Heart left ventricle (tissue), 16 donors: ENCODE measurements at regions not wholly inside any gene's neighbourhood (a gene's known extent, or its start where the extent isn't known, plus 50 kb on each side); places are given as distances from the start of the nearest gene placed in this dataset.

ENCODE experiments used
- ATAC-seq, 4 donors: fragments of 200-7000 bp; cut with Tn5 transposase; one replicate each; pipeline ENCODE4 v1.9.1; 2020 to 2022; ENCODE audit warnings: moderate library complexity in 4 of 4, mild to moderate bottlenecking in 3 of 4, moderate number of reproducible peaks in 1 of 4
- DNase-seq, 5 donors: peaks; one replicate each; pipeline ENCODE4 v3.0.0-alpha.2; 2020
- H3K27ac ChIP-seq, 12 donors: fragments of 200-600 bp; sonication (generic) in 4 of 12; one replicate each; pipeline versions ENCODE4 v1.5.0 to v1.8.0; 2016 to 2022; ENCODE audit warnings: mild to moderate bottlenecking in 2 of 12
- H3K27me3 ChIP-seq, 9 donors: fragments of 200-600 bp; sonication (generic) in 2 of 9; one replicate each; pipeline versions ENCODE4 v1.5.1 to v1.8.0; 2016 to 2022; ENCODE audit warnings: mild to moderate bottlenecking in 3 of 9
- H3K36me3 ChIP-seq, 9 donors: fragments of 200-600 bp; sonication (generic) in 2 of 9; one replicate each; pipeline versions ENCODE4 v1.5.0 to v1.8.0; 2018 to 2022; ENCODE audit warnings: mild to moderate bottlenecking in 2 of 9
- H3K4me1 ChIP-seq, 12 donors: fragments of 200-600 bp; sonication (generic) in 4 of 12; one replicate each; pipeline versions ENCODE4 v1.5.0 to v1.8.0; 2016 to 2022; ENCODE audit warnings: mild to moderate bottlenecking in 3 of 12
- H3K4me3 ChIP-seq, 12 donors: fragments of 200-600 bp; sonication (generic) in 4 of 12; one replicate each; pipeline versions ENCODE4 v1.5.0 to v1.8.0; 2017 to 2022; ENCODE audit warnings: mild to moderate bottlenecking in 9 of 12, moderate library complexity in 4 of 12
- H3K9me3 ChIP-seq, 12 donors: fragments of 200-600 bp; sonication (generic) in 4 of 12; one replicate each; pipeline versions ENCODE4 v1.5.0 to v1.8.0; 2016 to 2022; ENCODE audit warnings: mild to moderate bottlenecking in 1 of 12
- CTCF ChIP-seq, 12 donors: fragments of 200-600 bp; sonication (generic) in 4 of 12; IDR thresholded peaks; one replicate each; pipeline versions ENCODE4 v1.5.0 to v1.8.0; 2018 to 2022; ENCODE audit warnings: antibody characterized with exemption in 12 of 12, mild to moderate bottlenecking in 5 of 12
- POLR2A ChIP-seq, 2 donors: fragments of 450-650 bp; IDR thresholded peaks; one replicate each; pipeline ENCODE4 v1.6.1; 2017; ENCODE audit warnings: antibody characterized with exemption in 2 of 2, mild to moderate bottlenecking in 2 of 2, moderate library complexity in 2 of 2
- WGBS, 4 donors: extraction: QIAGEN DNeasy Blood & Tissue Kit in 2 of 4; methylation state at CpG; one replicate each; pipeline versions ENCODE4 v1.1.5 to v1.1.7; 2013 to 2018; 5-methylcytosine and 5-hydroxymethylcytosine counted together
- intact Hi-C, 10 donors: fragments of 100-400 bp; cut with DNase I; formaldehyde crosslinking; loops; one replicate each; pipeline versions ENCODE4 v1.11.1 to v1.14.2; 2022
- donor health status: ischemic (EF 13 %, LVEDD 7.1; RV severe dilation, severe dysfunction).
- donor health status: healthy with polysubstance abuse.
- donor health status: DM: no; HTN: yes; CAD: no.
- donor health status: DM: no; HTN: no; CAD: no.
- donor health status: ischemic (EF 25% LVEDD 6.9; RV normal size, moderate dysfunction).
- donor health status: ischemic (EF 25% LVEDD 5.7; RV mildly dilated, moderate dysfunction).
- donor health status: healthy.
- donor health status: DM: yes; HTN: yes; CAD: no.
- donor health status: ischemic (EF 35%, LVEDD 5.7; RV mildly dilated, moderate dysfunction).
- donor health status: nonischemic (EF 11% LVEDD 7.7; RV severe dilation, severe dysfunction).
- donor health status: DM: yes; HTN: yes; CAD: no.
- donor health status: PGD.
- donor health status: ischemic (EF 29% LVEDD 5.4; RV normal size, mild dysfunction).
- donor health status: nonischemic (EF 23%, LVEDD 6.1; RV moderate dilation, normal function).

GRCh38 chr2:16288371-16289112 is 348.2 kb downstream of the MYCN start:
- intact Hi-C loops: loop anchor here in 2 of 10 donors (10.0 kb wide), 1 partner anchor 196 kb away; no protein-coding TSS in a partner anchor
- H3K27ac ChIP-seq: no peak overlapping the region
- no peak for ATAC-seq
- TF ChIP-seq CTCF (IDR thresholded peaks at IDR 0.05): no peak
- TF ChIP-seq POLR2A (IDR thresholded peaks at IDR 0.05): no peak
- 79 to 89% (median 87%) methylated on average over 3 of the region's 3 CpGs for WGBS, 4 donors
- H3K4me3 ChIP-seq: no peak overlapping the region
- no peaks in the 10 kb centered on the region for H3K9me3 ChIP-seq
- H3K4me1 ChIP-seq: no peaks in the 10 kb centered on the region
- peaks cover 0 to 21% (median 0%) of the 10 kb centered on the region in 9 donors for H3K27me3 ChIP-seq
- no peak for DNase-seq
- H3K36me3 ChIP-seq: no peaks in the 10 kb centered on the region

GRCh38 chr2:16287831-16288230 is 347.5 kb downstream of the MYCN start:
- H3K4me1 ChIP-seq: no peaks in the 10 kb centered on the region

GRCh38 chr2:16287281-16287680 is 346.9 kb downstream of the MYCN start:
- WGBS, 4 donors: 87 to 100% (median 88%) methylated on average over 1 of the region's 1 CpG
- intact Hi-C loops: loop anchor here in 2 of 10 donors (10.0 kb wide), 1 partner anchor 198 kb away; no protein-coding TSS in a partner anchor
- no peaks in the 10 kb centered on the region for H3K4me1 ChIP-seq
- H3K4me3 ChIP-seq: no peak overlapping the region
- DNase-seq: no peak
- H3K27ac ChIP-seq: no peak overlapping the region
- no peak for ATAC-seq
- no peaks in the 10 kb centered on the region for H3K9me3 ChIP-seq
- peaks cover 0 to 21% (median 0%) of the 10 kb centered on the region in 9 donors for H3K27me3 ChIP-seq
- H3K36me3 ChIP-seq: no peaks in the 10 kb centered on the region
- TF ChIP-seq CTCF (IDR thresholded peaks at IDR 0.05): no peak
- TF ChIP-seq POLR2A (IDR thresholded peaks at IDR 0.05): no peak

More at GRCh38 chr2:16287831-16288230, 347.5 kb downstream of the MYCN start:
- Histone ChIP-seq H3K27me3 (peaks cover 0 to 21% (median 0%) of the 10 kb centered on the region in 9 donors), H3K4me3 (no peak overlapping the region), H3K27ac (no peak overlapping the region), H3K36me3 (no peaks in the 10 kb centered on the region), H3K9me3 (no peaks in the 10 kb centered on the region)
- intact Hi-C loops: loop anchor here in 2 of 10 donors (10.0 kb wide), 1 partner anchor 197 kb away; no protein-coding TSS in a partner anchor
- ATAC-seq: no peak
- WGBS, 4 donors: 90 to 96% (median 93%) methylated on average over 3 of the region's 3 CpGs
- no peak for DNase-seq
- no peak for TF ChIP-seq POLR2A (IDR thresholded peaks at IDR 0.05)
- no peak for TF ChIP-seq CTCF (IDR thresholded peaks at IDR 0.05)

- ATAC-seq: no peak
- H3K4me3 ChIP-seq: no peak overlapping the region
- DNase-seq: no peak
- no peaks in the 10 kb centered on the region for H3K36me3 ChIP-seq
- intact Hi-C loops: loop anchor here in 2 of 10 donors (10.0 kb wide), 1 partner anchor 199 kb away; no protein-coding TSS in a partner anchor
- peaks cover 0 to 11% (median 0%) of the 10 kb centered on the region in 9 donors for H3K27me3 ChIP-seq
- no peaks in the 10 kb centered on the region for H3K9me3 ChIP-seq
- TF ChIP-seq CTCF (IDR thresholded peaks at IDR 0.05) (no peak), POLR2A (IDR thresholded peaks at IDR 0.05) (no peak)
- H3K4me1 ChIP-seq: no peaks in the 10 kb centered on the region
- H3K27ac ChIP-seq: no peak overlapping the region
- 78 to 85% (median 84%) methylated on average over 6 to 7 of the region's 7 CpGs for WGBS, 4 donors
These were observed 345.6 kb downstream of the MYCN start for GRCh38 chr2:16285813-16286510.
